ENCODE measurements at regions not wholly inside any gene's neighbourhood (a gene's known extent, or its start where the extent isn't known, plus 50 kb on each side); places are given as distances from the start of the nearest gene placed in this dataset.

DNA sequence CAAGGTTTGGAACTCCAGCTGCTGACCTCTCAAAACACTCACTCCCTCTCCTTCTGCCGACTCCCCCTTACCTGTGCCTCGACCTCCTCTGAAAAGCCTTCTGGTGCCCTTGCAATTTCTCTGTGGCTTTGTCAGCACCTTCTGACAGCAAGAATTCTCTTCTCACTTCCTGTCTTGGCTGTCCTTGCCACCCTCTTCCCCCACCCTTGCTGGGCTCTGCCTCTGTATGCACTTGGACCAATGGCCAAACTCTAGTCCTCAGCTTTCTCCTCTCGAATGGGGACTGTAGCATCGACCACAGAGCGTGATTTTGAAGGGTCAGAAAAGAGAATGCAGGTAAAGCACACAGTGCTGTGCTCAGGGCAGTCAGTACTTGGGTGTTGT lies 99.0 kb downstream of the HS1BP3 start:
- no peaks in the 10 kb centered on the region for H3K36me3 ChIP-seq (replicated peaks in 1 of 2; ENCODE audit: control insufficient read depth in 1 of 2, insufficient read depth in 2 of 2, low read length in 2 of 2)
- WGBS (ENCODE audit: low lambda C conversion rate), result 92% methylated on average over 5 of the region's 5 CpGs
- in situ Hi-C loops (cut with HindIII; ENCODE audit: extremely low pct_ligation_motif_present, low pct_unique_long_range_greater_than_20kb), result no loop called here
- no peaks in the 10 kb centered on the region for H4K20me1 ChIP-seq (ENCODE audit: insufficient read depth, low read length)
- H3K9ac ChIP-seq (ENCODE audit: insufficient read depth, low read depth, low read length), result no peak overlapping the region
- POLR2A ChIA-PET, result interaction anchor here (1.2 to 2.0 kb wide), 5 partner anchors 13 to 105 kb away, joined by 3 to 9 read pairs (median 5); partner anchors contain the start of gene RHOB
- TF ChIP-seq, protein P1, sequence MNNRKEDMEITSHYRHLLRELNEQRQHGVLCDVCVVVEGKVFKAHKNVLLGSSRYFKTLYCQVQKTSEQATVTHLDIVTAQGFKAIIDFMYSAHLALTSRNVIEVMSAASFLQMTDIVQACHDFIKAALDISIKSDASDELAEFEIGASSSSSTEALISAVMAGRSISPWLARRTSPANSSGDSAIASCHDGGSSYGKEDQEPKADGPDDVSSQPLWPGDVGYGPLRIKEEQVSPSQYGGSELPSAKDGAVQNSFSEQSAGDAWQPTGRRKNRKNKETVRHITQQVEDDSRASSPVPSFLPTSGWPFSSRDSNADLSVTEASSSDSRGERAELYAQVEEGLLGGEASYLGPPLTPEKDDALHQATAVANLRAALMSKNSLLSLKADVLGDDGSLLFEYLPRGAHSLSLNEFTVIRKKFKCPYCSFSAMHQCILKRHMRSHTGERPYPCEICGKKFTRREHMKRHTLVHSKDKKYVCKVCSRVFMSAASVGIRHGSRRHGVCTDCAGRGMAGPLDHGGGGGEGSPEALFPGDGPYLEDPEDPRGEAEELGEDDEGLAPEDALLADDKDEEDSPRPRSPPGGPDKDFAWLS (CRISPR knock-in tag; IDR thresholded peaks at IDR 0.05; ENCODE audit: borderline replicate concordance), result no peak
- TF ChIP-seq SYNCRIP (IDR thresholded peaks at IDR 0.05; ENCODE audit: insufficient read depth, low read depth, low read length) (no peak), MED8 (CRISPR knock-in tag; IDR thresholded peaks at IDR 0.05; ENCODE audit: insufficient replicate concordance) (peak; percentile 42), ZNF468 (CRISPR knock-in tag; IDR thresholded peaks at IDR 0.05) (0 out of 2 replicates have a peak, but pooled peaks have one; percentile 24), ELF4 (CRISPR knock-in tag; IDR thresholded peaks at IDR 0.05; ENCODE audit: borderline replicate concordance) (no peak)
- H3K79me2 ChIP-seq (ENCODE audit: insufficient read depth, low read length), result no peaks in the 10 kb centered on the region
- FAIRE-seq (no peak), ATAC-seq (no peak), DNase-seq (ENCODE audit: low spot score) (no peak)
- H3K4me3 ChIP-seq (replicated peaks in 1 of 3; ENCODE audit: insufficient read depth in 1 of 3, low read depth in 2 of 3, low read length in 3 of 3), result no peak overlapping the region
- CTCF ChIA-PET (ENCODE audit: low intra/inter-chr PET ratio, low total read pairs), result no interaction called here
- H3K9me3 ChIP-seq (ENCODE audit: low read length), result no peaks in the 10 kb centered on the region
- intact Hi-C loops (cut with micrococcal nuclease; ENCODE audit: unreplicated experiment), result no loop called here
- H3K4me1 ChIP-seq (ENCODE audit: insufficient read depth, low read length), result peaks cover 33% of the 10 kb centered on the region
- H3K27ac ChIP-seq (ENCODE audit: extremely low read length, insufficient read depth, low read length), result no peak overlapping the region
- no peak overlapping the region for H3K4me2 ChIP-seq (ENCODE audit: low read depth, low read length)
- no peaks in the 10 kb centered on the region for H3K27me3 ChIP-seq (ENCODE audit: control insufficient read depth in 1 of 2, insufficient read depth in 2 of 2, low read length in 2 of 2)
- no peak overlapping the region for H2AFZ ChIP-seq (ENCODE audit: low read length)
- no TSS peak for BruUV-seq (replicated peaks)

DNA sequence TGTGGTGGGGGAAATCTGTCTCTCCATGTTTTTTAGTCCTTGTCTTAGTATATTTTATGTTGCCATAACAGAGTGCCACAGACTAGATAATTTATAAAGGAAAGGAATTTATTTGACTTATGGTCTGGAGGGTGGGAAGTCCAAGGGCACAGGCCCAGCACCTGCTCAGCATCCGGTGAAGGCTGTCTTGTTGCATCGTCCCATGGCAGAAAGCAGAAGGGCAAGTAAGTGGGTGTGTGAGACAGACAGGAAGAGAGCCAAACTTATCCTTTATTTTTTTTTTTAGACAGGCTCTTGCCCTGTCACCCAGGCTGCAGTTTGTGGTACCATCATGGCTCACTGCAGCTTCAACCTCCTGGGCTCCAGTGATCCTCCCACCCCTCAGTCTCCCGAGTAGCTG lies 98.1 kb downstream of the HS1BP3 start:
- intact Hi-C loops (cut with micrococcal nuclease; ENCODE audit: unreplicated experiment), result no loop called here
- no peak for ATAC-seq
- 86% methylated on average over 3 of the region's 3 CpGs for WGBS (ENCODE audit: low lambda C conversion rate)
- no peak for DNase-seq (ENCODE audit: low spot score)
- H3K27ac ChIP-seq (ENCODE audit: extremely low read length, insufficient read depth, low read length), result no peak overlapping the region
- no peak overlapping the region for H3K4me2 ChIP-seq (ENCODE audit: low read depth, low read length)
- ChIA-PET POLR2A (interaction anchor here (1.0 to 2.4 kb wide), 4 partner anchors 11 to 106 kb away, joined by 3 to 19 read pairs (median 6); partner anchors contain the start of gene RHOB), CTCF (ENCODE audit: low intra/inter-chr PET ratio, low total read pairs) (no interaction called here)
- no peak for FAIRE-seq
- H3K79me2 ChIP-seq (ENCODE audit: insufficient read depth, low read length), result no peaks in the 10 kb centered on the region
- no peak overlapping the region for H2AFZ ChIP-seq (ENCODE audit: low read length)
- H3K9ac ChIP-seq (ENCODE audit: insufficient read depth, low read depth, low read length), result no peak overlapping the region
- H3K9me3 ChIP-seq (ENCODE audit: low read length), result no peaks in the 10 kb centered on the region
- H4K20me1 ChIP-seq (ENCODE audit: insufficient read depth, low read length), result no peaks in the 10 kb centered on the region
- no TSS peak for BruUV-seq (replicated peaks)
- TF ChIP-seq ZNF20 (CRISPR knock-in tag; IDR thresholded peaks at IDR 0.05) (no peak), ZNF564 (CRISPR knock-in tag; IDR thresholded peaks at IDR 0.05) (peak; percentile 68; the same call in 1 of the 2 replicates), PAF1 (CRISPR knock-in tag; IDR thresholded peaks at IDR 0.05) (no peak), HDAC2 (CRISPR knock-in tag; IDR thresholded peaks at IDR 0.05) (no peak), YEATS4 (CRISPR knock-in tag; IDR thresholded peaks at IDR 0.05; ENCODE audit: borderline replicate concordance) (no peak), ZNF331 (CRISPR knock-in tag; IDR thresholded peaks at IDR 0.05) (no peak), HDAC6 (IDR thresholded peaks at IDR 0.05; ENCODE audit: low read depth, low read length) (no peak)
- H3K27me3 ChIP-seq (ENCODE audit: control insufficient read depth in 1 of 2, insufficient read depth in 2 of 2, low read length in 2 of 2), result no peaks in the 10 kb centered on the region
- H3K4me3 ChIP-seq (replicated peaks in 1 of 3; ENCODE audit: insufficient read depth in 1 of 3, low read depth in 2 of 3, low read length in 3 of 3), result no peak overlapping the region
- in situ Hi-C loops (cut with HindIII; ENCODE audit: extremely low pct_ligation_motif_present, low pct_unique_long_range_greater_than_20kb), result no loop called here
- H3K36me3 ChIP-seq (replicated peaks in 1 of 2; ENCODE audit: control insufficient read depth in 1 of 2, insufficient read depth in 2 of 2, low read length in 2 of 2), result no peaks in the 10 kb centered on the region
- peaks cover 33% of the 10 kb centered on the region for H3K4me1 ChIP-seq (ENCODE audit: insufficient read depth, low read length)

All from HepG2 (cell line).